ENCODE measurements at regions not wholly inside any gene's neighbourhood (a gene's known extent, or its start where the extent isn't known, plus 50 kb on each side); places are given as distances from the start of the nearest gene placed in this dataset.

DNA sequence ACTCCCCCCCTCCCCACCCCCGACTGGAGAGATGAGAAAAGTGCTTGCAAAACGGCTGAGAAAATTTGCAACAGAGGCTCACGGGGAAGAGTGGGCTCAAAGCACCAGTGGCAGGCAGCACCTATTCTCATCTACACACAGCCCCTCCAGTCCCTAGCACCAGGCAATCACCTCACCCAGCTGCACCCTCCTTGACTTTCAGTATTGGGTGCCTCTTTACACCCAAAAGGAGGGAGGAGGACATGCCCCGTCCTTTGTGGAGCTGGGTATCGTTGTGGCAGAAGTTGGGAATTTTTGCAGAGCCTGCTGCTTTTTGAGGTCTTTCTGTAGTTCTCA, 182.8 kb upstream of the TOPAZ1 start:
- DNase-seq, result no peak
- TF ChIP-seq POLR2A (IDR thresholded peaks at IDR 0.05; ENCODE audit: low read length) (no peak), GATA1 (IDR thresholded peaks at IDR 0.05; ENCODE audit: low read depth, low read length) (no peak)

DNA sequence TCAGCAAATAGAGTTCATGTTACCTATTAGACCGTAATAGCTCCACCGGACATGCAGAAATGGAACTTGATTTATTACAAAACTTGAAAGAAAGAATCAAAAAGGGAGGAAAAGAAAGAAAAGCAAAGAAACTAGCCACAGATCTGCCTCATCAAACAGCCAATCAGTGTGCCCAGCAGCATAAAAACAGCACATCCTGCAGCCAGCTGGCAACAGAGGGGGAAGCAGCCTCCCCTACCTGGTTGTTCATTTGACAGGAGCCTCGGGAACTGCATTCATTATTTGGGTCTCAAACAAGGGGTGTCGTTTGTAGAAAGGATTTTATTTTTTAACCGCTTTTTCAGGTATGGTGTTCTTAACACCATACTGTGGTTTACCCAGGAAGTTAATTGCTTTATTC, 181.5 kb upstream of the TOPAZ1 start:
- DNase-seq, result no peak
- TF ChIP-seq POLR2A (IDR thresholded peaks at IDR 0.05; ENCODE audit: low read length) (no peak), GATA1 (IDR thresholded peaks at IDR 0.05; ENCODE audit: low read depth, low read length) (no peak)

DNA sequence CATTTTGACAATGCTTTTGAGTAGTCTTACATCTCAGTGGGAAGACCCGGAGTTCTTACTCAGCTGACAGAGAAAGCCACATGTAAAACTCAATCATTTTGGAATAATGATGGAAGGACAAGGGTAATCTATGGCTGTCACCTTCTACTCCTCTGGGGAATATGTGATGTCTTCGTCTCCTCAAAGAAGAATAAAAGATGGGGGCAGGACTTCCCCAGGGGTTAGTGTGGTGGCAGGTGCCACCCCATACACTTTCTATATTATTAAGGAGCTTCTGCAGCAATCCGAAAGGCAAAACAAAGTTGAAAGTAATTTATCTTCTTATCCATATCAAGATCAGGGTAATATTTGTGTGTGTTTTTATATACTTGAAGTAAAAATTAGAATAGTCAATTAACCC, 180.4 kb upstream of the TOPAZ1 start:
- TF ChIP-seq GATA1 (IDR thresholded peaks at IDR 0.05; ENCODE audit: low read depth, low read length) (no peak), POLR2A (IDR thresholded peaks at IDR 0.05; ENCODE audit: low read length) (no peak)
- DNase-seq, result no peak

DNA sequence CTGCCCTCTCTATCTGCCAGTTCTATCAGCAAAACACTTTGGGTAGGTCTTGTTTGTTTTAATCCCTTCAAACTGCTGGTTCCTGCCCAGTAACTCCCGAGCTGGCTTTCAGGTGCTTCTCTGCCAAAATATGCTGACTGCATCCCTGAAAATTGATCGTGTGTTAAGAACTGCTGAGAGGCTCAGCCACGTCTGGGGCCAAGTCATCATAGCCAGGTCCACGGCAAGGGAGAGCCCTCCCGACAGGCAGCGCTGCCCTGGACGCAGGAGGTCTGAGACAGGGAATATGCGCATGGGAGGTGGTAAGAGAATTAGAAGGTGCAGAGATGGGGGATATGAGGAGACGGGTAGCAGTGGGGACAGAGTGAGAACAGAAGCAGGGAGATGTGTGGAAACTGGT, 179.7 kb upstream of the TOPAZ1 start:
- TF ChIP-seq POLR2A (IDR thresholded peaks at IDR 0.05; ENCODE audit: low read length), result no peak
- TF ChIP-seq GATA1 (IDR thresholded peaks at IDR 0.05; ENCODE audit: low read depth, low read length), result no peak
- no peak for DNase-seq

DNA sequence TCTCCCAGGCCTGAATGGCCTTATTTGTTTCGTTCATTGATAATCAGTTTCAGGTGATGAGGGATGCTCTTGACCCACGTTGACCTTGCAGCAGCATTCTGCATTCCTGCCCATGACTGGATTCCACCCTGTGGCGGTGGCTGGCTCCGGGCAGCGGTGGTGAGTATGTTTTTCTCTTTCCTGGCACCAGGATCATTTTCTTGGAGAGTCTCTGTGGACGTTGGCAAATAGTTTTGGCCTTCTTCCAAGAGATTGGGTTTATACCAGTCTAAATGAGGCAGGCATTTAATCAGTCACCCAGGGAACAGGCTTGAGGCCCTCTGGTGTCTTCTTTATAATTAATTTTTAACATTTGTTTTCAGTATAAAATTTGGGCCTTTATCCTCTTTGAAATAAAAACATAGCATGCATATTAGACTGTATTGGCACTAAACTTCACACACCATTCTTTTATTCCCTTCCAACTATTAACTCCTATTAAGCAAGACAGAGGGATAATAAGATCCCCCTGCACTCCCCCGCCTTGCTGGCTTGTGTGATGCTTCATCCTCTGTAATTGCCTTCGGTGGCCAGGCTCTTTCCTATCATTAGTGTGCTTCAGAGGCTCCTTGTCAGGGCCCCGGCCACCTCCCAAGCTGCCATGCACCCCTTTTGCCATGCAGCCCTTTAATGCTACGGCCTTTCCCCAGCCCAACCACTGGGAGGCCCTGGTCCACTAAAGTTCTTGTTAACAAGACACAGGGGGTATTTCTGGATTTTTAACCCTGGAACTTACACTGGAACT, 176.2 kb upstream of the TOPAZ1 start:
- DNase-seq, result no peak
- no peak for TF ChIP-seq POLR2A (IDR thresholded peaks at IDR 0.05; ENCODE audit: low read length)
- TF ChIP-seq GATA1 (IDR thresholded peaks at IDR 0.05; ENCODE audit: low read depth, low read length), result no peak

DNA sequence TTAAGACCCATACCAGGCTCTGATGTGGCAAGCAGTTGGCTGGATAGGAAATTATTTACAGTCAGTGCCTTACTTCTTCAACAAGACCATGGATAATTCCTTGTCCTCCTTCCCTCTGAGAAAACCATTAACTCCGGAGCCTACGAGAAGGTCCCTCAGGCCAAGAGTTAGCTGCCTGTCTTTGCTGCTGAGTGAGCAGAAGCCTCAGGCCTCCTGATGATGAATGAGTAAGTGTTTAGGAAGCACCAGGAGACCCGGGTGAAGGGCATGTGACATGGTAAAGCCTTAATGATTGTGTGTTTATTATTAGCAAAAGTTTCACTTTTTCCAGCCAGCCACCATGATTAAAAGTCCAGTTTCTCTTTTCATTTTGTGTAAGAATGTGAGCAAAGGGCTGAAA, 174.9 kb upstream of the TOPAZ1 start:
- DNase-seq, result no peak
- TF ChIP-seq GATA1 (IDR thresholded peaks at IDR 0.05; ENCODE audit: low read depth, low read length) (no peak), POLR2A (IDR thresholded peaks at IDR 0.05; ENCODE audit: low read length) (no peak)

DNA sequence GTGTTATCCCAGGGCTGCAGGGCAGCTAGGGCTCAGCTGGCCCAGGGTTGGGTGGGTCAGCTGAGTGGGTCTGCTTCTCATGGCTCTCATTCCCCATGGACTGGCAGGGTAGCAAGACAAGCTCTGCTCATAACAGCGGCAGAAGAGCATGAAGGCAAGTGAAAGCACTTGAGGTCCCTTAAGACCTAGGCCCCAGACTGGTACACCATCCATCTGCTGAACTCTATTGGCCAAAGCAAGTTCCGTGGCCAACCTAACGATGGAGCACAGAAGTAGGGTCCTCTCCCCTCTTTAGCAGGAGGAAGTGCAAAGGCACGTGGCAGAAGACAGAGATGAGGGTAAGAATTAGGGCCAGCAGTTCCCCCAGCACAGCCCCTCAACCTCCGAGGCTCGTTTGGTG, 174.3 kb upstream of the TOPAZ1 start:
- TF ChIP-seq GATA1 (IDR thresholded peaks at IDR 0.05; ENCODE audit: low read depth, low read length) (no peak), POLR2A (IDR thresholded peaks at IDR 0.05; ENCODE audit: low read length) (no peak)
- no peak for DNase-seq

DNA sequence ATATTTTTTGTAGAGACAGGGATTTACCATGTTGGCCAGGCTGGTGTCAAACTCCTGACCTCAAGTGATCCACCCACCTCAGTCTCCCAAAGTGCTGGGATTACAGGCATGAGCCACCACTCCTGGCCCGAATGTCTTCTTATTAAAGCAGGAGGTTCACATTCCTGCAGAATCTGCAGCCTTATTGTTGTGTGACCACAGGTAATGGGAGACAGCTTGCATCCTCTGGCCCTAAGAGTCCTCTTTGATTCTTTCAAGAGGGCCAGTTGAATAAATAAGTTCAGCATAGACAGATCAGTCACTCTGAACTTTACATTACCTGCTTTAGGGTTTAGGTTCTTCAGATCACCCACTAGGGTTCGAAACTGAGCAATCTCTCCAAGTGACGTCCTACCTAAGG, 172.9 kb upstream of the TOPAZ1 start:
- TF ChIP-seq GATA1 (IDR thresholded peaks at IDR 0.05; ENCODE audit: low read depth, low read length) (no peak), POLR2A (IDR thresholded peaks at IDR 0.05; ENCODE audit: low read length) (no peak)
- no peak for DNase-seq

DNA sequence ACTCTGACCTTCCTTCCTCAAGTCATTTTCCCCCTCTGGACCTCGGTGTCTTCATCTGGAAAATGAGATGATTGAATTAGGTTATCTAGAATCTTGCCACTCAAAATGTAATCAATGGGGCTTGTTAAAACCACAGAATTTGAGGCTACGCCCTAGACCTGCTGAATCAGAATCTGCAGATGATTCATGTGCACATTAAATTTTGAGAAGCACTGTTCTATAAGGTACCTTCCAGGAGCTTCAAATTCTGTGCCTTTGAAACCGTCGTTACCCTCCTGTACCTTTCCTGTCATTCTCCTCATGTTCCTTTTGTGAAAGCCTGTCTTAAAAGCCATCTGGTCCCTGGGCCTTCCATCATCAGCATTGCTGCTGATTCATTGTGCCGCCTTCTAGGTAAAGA, 172.4 kb upstream of the TOPAZ1 start:
- DNase-seq, result no peak
- TF ChIP-seq POLR2A (IDR thresholded peaks at IDR 0.05; ENCODE audit: low read length) (no peak), GATA1 (IDR thresholded peaks at IDR 0.05; ENCODE audit: low read depth, low read length) (no peak)

DNA sequence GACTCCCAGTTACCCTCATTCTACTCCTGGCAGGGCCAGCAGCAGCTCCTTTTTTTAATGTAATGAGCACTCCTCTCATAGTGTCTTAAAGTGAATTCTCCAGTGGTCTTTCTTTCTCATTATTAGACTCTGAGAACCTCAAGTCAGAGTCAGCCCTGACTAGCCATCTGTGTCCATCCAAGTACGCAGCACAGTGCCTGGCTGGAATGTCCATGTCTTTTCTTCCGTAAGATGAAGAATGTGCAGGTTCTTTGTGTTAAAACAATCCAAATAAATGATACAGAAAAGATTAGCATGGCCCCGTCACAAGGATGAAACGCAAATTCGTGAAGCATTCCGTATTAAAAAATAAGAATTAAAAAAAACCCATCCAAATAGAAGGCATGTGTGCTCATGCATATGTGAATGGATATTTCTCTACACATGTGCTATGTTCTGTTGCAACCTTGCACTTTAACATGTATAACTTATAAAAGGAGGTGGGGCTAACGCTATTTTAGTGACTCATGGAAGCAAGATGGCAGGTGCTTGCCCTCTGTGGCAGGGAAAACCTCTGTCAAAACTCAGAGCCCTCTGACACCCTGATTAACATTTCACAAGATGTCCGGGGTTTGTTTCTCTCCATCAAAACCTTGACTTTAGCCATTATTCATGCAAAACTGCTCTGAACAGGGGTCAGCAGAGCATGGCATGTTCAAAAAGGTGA, 170.7 kb upstream of the TOPAZ1 start:
- TF ChIP-seq GATA1 (IDR thresholded peaks at IDR 0.05; ENCODE audit: low read depth, low read length) (no peak), POLR2A (IDR thresholded peaks at IDR 0.05; ENCODE audit: low read length) (no peak)
- DNase-seq, result no peak

DNA sequence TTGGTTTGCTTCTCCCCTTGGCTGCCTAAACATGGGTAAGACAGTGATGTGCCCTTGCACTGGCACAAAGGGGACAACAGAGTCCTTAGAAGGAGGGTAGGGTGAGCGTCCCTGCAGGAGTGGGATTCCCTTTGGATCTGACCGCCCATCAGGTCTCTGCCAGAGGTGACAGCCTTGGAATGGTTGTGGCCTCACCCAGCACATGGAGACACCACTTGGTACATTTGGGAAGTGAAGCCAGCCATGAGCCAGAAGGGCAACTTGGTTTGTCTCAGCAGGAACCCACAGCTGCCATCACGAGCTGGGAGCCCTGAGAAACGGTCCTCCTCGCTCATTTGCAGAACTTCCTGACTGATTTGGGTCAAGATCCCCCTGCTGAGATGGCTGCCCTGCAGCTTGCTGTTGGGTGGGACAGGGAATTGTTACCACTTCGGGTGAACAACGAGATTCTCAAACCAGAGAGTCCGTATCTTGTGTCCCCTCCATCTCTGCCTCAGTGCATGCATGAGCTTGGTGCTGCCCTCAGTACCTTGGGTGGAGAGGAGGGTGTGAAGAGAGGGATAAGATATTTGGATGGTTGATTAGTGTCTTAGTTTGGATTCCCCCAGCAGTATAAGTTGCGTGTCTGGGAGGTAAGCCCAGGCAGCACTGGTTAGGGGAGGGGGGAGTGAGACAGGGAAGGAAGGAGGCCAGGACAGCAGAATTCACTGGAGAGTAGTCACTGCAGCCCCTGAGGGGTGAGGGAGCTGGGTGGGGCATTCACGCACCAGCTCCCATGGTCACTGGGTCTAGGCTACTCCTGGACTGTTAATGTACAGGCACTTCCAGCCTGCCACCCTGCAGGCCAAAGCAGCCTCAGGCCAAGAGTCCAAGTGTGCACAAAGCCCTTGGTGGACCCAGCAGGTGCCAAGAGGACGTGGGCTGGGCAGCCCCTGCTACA, 168.8 kb upstream of the TOPAZ1 start:
- no peak for DNase-seq
- TF ChIP-seq POLR2A (IDR thresholded peaks at IDR 0.05; ENCODE audit: low read length) (no peak), GATA1 (IDR thresholded peaks at IDR 0.05; ENCODE audit: low read depth, low read length) (no peak)

DNA sequence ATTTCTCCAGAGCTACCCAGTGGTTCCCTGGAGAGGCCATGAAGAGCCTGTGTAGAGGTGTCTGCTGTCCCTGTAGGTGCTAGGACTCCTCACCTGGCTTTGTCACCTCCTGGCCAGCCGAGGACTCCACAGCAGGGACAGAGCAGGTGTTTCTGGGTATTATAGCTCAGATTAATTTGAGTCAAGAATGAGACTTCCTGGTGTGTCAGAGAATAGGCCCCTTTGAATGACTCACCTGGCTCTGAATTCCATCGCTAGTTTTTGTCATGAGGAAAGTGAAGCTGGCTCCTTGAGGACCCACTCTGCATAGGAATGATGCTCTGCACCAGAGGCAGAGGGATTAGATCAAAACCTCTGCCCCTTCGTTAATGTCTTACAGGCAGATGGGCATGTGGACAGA, 167.5 kb upstream of the TOPAZ1 start:
- no peak for DNase-seq

DNA sequence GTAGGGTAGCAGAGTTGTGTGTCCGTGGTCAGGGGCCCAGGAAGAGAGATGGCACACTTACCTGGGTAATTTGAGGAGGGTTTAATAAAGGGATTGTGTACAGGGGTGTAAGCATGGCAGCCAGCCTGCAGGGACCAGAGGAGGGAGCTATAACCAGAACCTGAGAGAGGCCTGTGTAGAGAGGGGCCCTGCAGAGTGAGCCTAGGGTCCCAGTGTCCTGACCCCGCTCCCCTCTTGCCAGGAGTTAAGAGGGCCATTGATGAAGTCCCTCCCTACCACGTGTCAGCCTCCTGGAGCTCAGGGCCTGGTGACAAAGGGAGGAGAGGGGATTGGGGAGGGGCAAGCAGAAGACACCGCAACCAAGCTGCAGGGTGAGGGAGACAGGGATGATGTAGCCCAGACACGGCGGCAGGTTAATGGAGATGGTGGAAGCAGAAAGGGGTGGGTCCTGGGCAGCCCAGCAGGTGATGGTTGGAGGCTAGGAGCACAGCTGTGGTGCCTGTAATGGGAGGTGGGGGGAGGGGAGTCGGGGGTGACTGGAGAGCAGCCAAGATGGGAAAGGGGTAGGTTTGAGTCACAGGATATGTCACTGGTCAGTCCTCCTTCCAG, 165.4 kb upstream of the TOPAZ1 start:
- no peak for DNase-seq
- TF ChIP-seq GATA1 (IDR thresholded peaks at IDR 0.05; ENCODE audit: low read depth, low read length), result no peak
- no peak for TF ChIP-seq POLR2A (IDR thresholded peaks at IDR 0.05; ENCODE audit: low read length)

More for the DNA sequence above, 167.5 kb upstream of the TOPAZ1 start:
- TF ChIP-seq GATA1 (IDR thresholded peaks at IDR 0.05; ENCODE audit: low read depth, low read length), result no peak
- TF ChIP-seq POLR2A (IDR thresholded peaks at IDR 0.05; ENCODE audit: low read length), result no peak

DNA sequence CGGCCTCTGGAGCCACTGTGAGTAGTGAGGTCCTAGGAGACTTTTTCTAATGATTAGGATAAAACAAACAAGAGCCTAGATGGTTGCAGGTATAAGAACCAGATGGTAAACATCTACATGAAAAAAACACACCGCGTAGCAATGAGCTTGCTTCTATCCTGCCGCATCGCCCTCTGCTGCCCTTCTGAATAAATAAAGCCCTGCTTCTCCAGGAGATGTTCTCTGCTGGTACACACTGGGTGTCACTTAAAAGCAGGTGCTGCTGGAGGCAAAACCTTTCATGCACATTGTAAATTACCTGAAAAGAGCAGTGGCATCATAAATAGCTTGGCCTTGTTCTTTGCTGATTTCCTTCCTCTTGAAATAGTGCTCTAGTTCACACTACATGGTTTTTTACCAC, 164.4 kb upstream of the TOPAZ1 start:
- peak in 1 of 2 experiments; percentile 11 for DNase-seq
- TF ChIP-seq GATA1 (IDR thresholded peaks at IDR 0.05; ENCODE audit: low read depth, low read length) (no peak), POLR2A (IDR thresholded peaks at IDR 0.05; ENCODE audit: low read length) (no peak)
